ENCODE measurements at regions not wholly inside any gene's neighbourhood (a gene's known extent, or its start where the extent isn't known, plus 50 kb on each side); places are given as distances from the start of the nearest gene placed in this dataset.

DNA sequence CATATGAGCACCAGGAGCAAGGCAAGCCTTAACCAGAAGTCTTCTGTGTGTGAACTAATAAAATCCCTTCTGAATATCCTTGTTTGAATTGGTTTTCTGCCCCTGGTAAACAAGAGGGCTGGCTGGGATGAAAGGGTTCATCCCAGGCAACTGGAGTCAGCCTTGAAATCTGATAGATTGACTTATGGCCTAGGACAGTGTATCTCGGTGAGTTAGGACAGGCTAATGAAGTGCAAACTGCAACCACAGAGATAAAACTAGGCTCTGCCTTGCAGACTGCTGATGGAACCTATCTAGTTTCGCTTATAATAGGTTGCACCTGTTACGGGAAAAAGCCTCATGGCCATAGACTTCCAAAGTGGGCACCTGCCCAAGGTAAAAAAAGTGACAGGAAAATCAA, 451.9 kb upstream of the NOVA1 start:
- no peak overlapping the region for H3K4me3 ChIP-seq (ENCODE audit: low read depth, low read length)
- TF ChIP-seq, protein P1, sequence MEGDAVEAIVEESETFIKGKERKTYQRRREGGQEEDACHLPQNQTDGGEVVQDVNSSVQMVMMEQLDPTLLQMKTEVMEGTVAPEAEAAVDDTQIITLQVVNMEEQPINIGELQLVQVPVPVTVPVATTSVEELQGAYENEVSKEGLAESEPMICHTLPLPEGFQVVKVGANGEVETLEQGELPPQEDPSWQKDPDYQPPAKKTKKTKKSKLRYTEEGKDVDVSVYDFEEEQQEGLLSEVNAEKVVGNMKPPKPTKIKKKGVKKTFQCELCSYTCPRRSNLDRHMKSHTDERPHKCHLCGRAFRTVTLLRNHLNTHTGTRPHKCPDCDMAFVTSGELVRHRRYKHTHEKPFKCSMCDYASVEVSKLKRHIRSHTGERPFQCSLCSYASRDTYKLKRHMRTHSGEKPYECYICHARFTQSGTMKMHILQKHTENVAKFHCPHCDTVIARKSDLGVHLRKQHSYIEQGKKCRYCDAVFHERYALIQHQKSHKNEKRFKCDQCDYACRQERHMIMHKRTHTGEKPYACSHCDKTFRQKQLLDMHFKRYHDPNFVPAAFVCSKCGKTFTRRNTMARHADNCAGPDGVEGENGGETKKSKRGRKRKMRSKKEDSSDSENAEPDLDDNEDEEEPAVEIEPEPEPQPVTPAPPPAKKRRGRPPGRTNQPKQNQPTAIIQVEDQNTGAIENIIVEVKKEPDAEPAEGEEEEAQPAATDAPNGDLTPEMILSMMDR (IDR thresholded peaks at IDR 0.05; ENCODE audit: low read depth, low read length) = no peak

DNA sequence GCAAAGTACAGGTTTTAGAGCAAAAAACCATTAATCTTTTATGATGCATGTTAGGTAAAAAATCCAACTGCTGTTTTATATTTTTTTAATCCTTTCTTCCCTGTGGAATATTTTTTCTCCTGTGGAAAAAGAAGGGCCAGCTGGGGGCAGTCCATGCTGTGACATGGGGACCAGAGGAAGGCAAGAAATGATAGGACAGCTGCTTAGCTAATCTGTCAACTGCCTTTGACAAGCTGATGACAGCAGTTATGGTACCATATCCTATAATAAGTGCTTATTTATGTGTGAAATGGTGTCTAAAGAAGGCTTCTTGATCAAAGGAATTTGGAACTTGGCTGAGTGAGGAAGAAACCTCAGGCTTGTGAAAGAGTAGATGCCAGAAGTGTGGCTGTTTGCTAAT, 452.4 kb upstream of the NOVA1 start:
- H3K4me3 ChIP-seq (ENCODE audit: low read depth, low read length) = no peak overlapping the region
- TF ChIP-seq, protein P1 (IDR thresholded peaks at IDR 0.05; ENCODE audit: low read depth, low read length) = no peak

DNA sequence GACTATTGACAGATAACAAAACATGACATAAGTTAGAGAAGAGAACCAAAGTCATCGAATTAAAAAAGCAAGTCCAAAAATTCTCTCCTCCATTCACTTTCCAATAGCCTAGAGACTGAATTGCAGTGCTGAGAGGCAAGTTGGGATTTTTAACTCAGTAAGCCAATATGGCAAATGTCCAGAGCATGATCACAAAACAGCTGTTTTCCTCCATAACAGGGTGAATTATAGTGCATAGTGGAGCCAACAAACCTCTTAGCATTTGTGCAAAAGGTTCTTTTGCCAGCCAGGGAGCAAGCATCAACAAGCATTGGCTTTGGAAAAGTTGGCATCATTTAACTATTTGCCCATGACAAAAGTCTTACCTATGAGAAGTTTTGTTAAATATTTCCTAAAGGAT, 458.8 kb upstream of the NOVA1 start:
- no peak overlapping the region for H3K4me3 ChIP-seq (ENCODE audit: low read depth, low read length)
- TF ChIP-seq, protein P1 (IDR thresholded peaks at IDR 0.05; ENCODE audit: low read depth, low read length) = no peak

DNA sequence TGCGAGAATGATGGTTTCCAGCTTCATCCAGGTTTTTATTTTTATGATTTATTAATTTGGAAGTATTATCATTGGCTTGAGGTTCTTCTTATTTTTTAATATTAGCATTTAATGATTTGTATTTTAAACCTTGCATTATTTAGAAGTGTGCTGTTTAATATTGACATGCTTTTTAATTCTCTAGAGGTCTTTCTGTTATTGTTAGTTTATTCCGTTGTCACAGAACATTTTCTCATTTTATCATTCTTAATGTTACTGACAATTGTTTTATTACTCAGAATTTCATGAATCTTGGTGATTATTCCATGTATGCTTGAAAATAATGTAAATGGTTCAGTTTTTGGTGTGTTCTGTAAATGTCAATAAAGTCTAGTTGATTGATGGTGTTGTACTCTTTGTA, 463.5 kb upstream of the NOVA1 start:
- H3K4me3 ChIP-seq (ENCODE audit: low read depth, low read length) = no peak overlapping the region
- TF ChIP-seq, protein P1 (IDR thresholded peaks at IDR 0.05; ENCODE audit: low read depth, low read length) = no peak

DNA sequence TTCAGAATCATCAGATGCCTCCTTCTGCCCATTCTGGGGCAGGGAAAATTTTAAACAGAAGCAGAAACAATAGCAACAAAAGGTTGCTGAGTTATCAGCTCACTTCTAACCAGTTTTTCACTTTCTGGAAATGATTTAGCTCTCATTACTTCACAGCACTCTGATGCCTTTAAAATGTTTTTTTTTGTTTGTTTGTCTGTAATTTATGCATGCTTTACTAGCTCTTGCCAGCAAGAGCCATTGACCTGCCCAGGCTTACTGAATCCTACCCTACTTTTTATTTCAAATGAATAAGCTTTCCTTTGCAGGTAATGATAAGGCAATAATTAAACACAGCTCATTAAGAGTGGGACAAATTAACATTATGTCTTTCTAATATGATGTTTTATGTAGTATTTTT, 466.1 kb upstream of the NOVA1 start:
- no peak overlapping the region for H3K4me3 ChIP-seq (ENCODE audit: low read depth, low read length)
- TF ChIP-seq, protein P1 (IDR thresholded peaks at IDR 0.05; ENCODE audit: low read depth, low read length) = no peak

DNA sequence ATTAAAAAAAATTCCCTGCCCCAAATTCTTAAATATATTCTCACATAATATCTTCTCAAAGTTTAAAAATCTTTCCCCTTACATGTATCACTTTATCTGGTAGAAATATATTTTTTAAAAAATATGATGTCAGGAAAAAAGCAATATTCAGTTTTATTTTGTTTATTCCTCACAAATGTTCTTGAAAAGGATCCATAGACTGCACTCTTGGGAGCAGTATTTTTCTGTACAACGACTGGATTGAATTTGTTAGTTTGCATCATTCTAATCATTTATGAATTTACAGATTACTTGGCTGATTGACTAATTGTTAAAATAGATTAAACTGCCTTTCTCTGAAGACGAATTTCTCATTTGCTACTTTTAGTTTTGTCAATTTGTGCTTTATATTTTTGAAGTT, 468.1 kb upstream of the NOVA1 start:
- TF ChIP-seq, protein P1 (IDR thresholded peaks at IDR 0.05; ENCODE audit: low read depth, low read length) = no peak
- H3K4me3 ChIP-seq (ENCODE audit: low read depth, low read length) = no peak overlapping the region

DNA sequence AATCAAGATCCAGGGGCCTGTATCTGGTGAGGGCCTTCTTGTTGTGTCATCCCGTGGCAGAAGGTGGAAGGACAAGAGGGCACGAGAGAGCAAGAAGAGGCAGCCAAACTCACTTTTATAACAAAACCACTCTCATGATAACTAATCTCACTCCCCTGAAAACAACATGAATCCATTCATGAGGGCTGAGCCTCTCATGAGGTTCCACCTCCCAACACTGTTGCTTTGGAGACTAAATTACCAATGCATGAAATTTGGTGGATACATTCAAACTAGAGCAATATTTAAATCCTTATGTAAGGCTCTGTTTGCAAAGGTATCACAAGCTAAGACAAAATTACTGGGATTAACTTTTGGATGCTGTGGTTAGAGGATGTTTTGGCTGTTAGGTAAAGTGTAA, 470.1 kb upstream of the NOVA1 start:
- TF ChIP-seq, protein P1 (IDR thresholded peaks at IDR 0.05; ENCODE audit: low read depth, low read length) = no peak
- H3K4me3 ChIP-seq (ENCODE audit: low read depth, low read length) = no peak overlapping the region
